GM12873 (cell line): ENCODE measurements at regions not wholly inside any gene's neighbourhood (a gene's known extent, or its start where the extent isn't known, plus 50 kb on each side); places are given as distances from the start of the nearest gene placed in this dataset.

Experiments used
- CTCF ChIP-seq: IDR thresholded peaks from 2 replicates; pipeline ENCODE4 v1.5.1; 2012; ENCODE audit warnings: low read depth, mild to moderate bottlenecking, moderate library complexity, low read length, control low read depth; ENCODE audit not compliant: insufficient read depth; ENCODE audit errors: missing control alignments

GRCh38 chr3:18739099-18739433 is 313.9 kb upstream of the SATB1 start:
- no peak for TF ChIP-seq CTCF

GRCh38 chr3:18738393-18739098 is 313.4 kb upstream of the SATB1 start:
- no peak for TF ChIP-seq CTCF

- TF ChIP-seq CTCF, result no peak
Measured at GRCh38 chr3:18735005-18735404, 309.9 kb upstream of the SATB1 start.

- no peak for TF ChIP-seq CTCF
Measured at GRCh38 chr3:18734309-18734708, 309.2 kb upstream of the SATB1 start.

GRCh38 chr3:18732474-18732873 is 307.3 kb upstream of the SATB1 start:
- no peak for TF ChIP-seq CTCF

GRCh38 chr3:18730491-18730890 is 305.4 kb upstream of the SATB1 start:
- no peak for TF ChIP-seq CTCF

- TF ChIP-seq CTCF, result no peak
Measured at GRCh38 chr3:18729671-18730070, 304.5 kb upstream of the SATB1 start.
